ENCODE measurements at regions not wholly inside any gene's neighbourhood (a gene's known extent, or its start where the extent isn't known, plus 50 kb on each side); places are given as distances from the start of the nearest gene placed in this dataset.

- TF ChIP-seq POLR2A (IDR thresholded peaks at IDR 0.05) (no peak), CTCF (IDR thresholded peaks at IDR 0.05) (no peak), EP300 (IDR thresholded peaks at IDR 0.05) (no peak)
These were observed 53.2 kb upstream of the PKP2 start for GRCh38 chr12:32949815-32950214.

All from sigmoid colon (tissue), 4 donors.